Panc1 (cell line): ENCODE measurements at regions not wholly inside any gene's neighbourhood (a gene's known extent, or its start where the extent isn't known, plus 50 kb on each side); places are given as distances from the start of the nearest gene placed in this dataset.

Experiments
- ATAC-seq: fragments of 200-7000 bp; cut with Tn5 transposase; 2 replicates; pipeline ENCODE4 v1.9.1; 2020; ENCODE audit warnings: mild to moderate bottlenecking, moderate library complexity
- BruUV-seq: library from RNA; stranded (reverse); fragments of 400-500 nt; replicated peaks from 2 replicates; lab custom pipeline; 2021; lab: Mats Ljungman, UMichigan
- CTCF ChIA-PET: fragments of 300-600 bp; sonication (Branson Sonifier 250); formaldehyde crosslinking; loops from one replicate; lab custom pipeline; 2022; ENCODE audit warnings: antibody characterized with exemption; lab: Charles Lee
- POLR2A ChIA-PET: fragments of 300-600 bp; sonication (Branson Sonifier 250); formaldehyde crosslinking; loops from one replicate; lab custom pipeline; 2022; ENCODE audit warnings: antibody characterized with exemption; lab: Charles Lee
- DNase-seq: peaks from one replicate; pipeline ENCODE4 v3.0.0-alpha.2; 2010; ENCODE audit warnings: low read depth, low spot score
- H3K27ac ChIP-seq: 2 replicates; pipeline ENCODE4 v1.5.1; 2011; ENCODE audit warnings: mild to moderate bottlenecking, low read length, inconsistent platforms
- H3K27me3 ChIP-seq: fragments of 200-500 bp; sonication (Bioruptor generic); 2 replicates; pipeline ENCODE4 v1.6.0; 2014; ENCODE audit warnings: low read length, inconsistent platforms; ENCODE audit not compliant: control insufficient read depth, insufficient read depth
- H3K36me3 ChIP-seq: fragments of 200-500 bp; sonication (Bioruptor generic); 2 replicates; pipeline ENCODE4 v1.5.1; 2014; ENCODE audit warnings: inconsistent platforms, mild to moderate bottlenecking, low read length, moderate library complexity; ENCODE audit not compliant: control insufficient read depth, insufficient read depth
- H3K4me1 ChIP-seq: 2 replicates; pipeline ENCODE4 v1.5.1; 2011; ENCODE audit warnings: inconsistent platforms, mild to moderate bottlenecking, low read length, moderate library complexity; ENCODE audit not compliant: control insufficient read depth, insufficient read depth
- H3K4me3 ChIP-seq, 2 experiments: 2 replicates each; pipeline ENCODE4 v1.5.1; 2011 to 2012; ENCODE audit warnings: low read depth in 2 of 2, low read length in 2 of 2, mild to moderate bottlenecking in 2 of 2, inconsistent platforms in 1 of 2, moderate library complexity in 1 of 2
- H3K9me3 ChIP-seq: fragments of 200-500 bp; sonication (Bioruptor generic); 2 replicates; pipeline ENCODE4 v1.5.1; 2014; ENCODE audit warnings: low read depth, mild to moderate bottlenecking, inconsistent platforms, low read length, moderate library complexity; ENCODE audit not compliant: control insufficient read depth, insufficient read depth
- CTCF ChIP-seq: fragments of 450-650 bp; IDR thresholded peaks from 2 replicates; pipeline ENCODE4 v1.5.1; 2017; ENCODE audit warnings: mild to moderate bottlenecking
- POLR2AphosphoS5 ChIP-seq: IDR thresholded peaks from 2 replicates; pipeline ENCODE4 v1.6.1; 2012; ENCODE audit warnings: mild to moderate bottlenecking, low read depth, low read length, moderate library complexity
- REST ChIP-seq, 2 experiments: IDR thresholded peaks; 2 replicates each; pipeline ENCODE4 v1.6.1; 2011 to 2012; ENCODE audit warnings: low read depth in 2 of 2, control low read depth in 1 of 2, low read length in 1 of 2, mild to moderate bottlenecking in 1 of 2, moderate library complexity in 1 of 2; ENCODE audit not compliant: insufficient read depth in 1 of 2
- SIN3A ChIP-seq: IDR thresholded peaks from 2 replicates; pipeline ENCODE4 v1.6.1; 2012; ENCODE audit warnings: low read depth, mild to moderate bottlenecking, low read length, moderate library complexity, borderline replicate concordance; ENCODE audit not compliant: insufficient read depth
- TCF7L2 ChIP-seq: IDR thresholded peaks from 2 replicates; pipeline ENCODE4 v1.6.1; 2011; ENCODE audit warnings: mild to moderate bottlenecking, low read depth, low read length, inconsistent platforms
- in situ Hi-C: cut with HindIII; loops from 2 replicates; pipeline ENCODE4 v1.10.0; 2016; ENCODE audit warnings: low sequenced_read_pairs, low pct_unique_long_range_greater_than_20kb
- intact Hi-C: fragments of 100-400 bp; cut with micrococcal nuclease; formaldehyde crosslinking; loops from one replicate; pipeline ENCODE4 v1.10.0; 2022; ENCODE audit not compliant: unreplicated experiment

- ChIA-PET CTCF (no interaction called here), POLR2A (no interaction called here)
- no TSS peak for BruUV-seq
- Histone ChIP-seq H3K9me3 (no peaks in the 10 kb centered on the region), H3K27me3 (no peaks in the 10 kb centered on the region), H3K4me1 (no peaks in the 10 kb centered on the region), H3K27ac (no peak overlapping the region), H3K36me3 (no peaks in the 10 kb centered on the region), H3K4me3 (no peak overlapping the region)
- no peak for ATAC-seq
- no peak for TF ChIP-seq CTCF
- DNase-seq = no peak
- intact Hi-C loops = no loop called here
- in situ Hi-C loops = no loop called here
Observed at GRCh38 chr18:40272630-40273231, 1682.3 kb upstream of the PIK3C3 start.

DNA sequence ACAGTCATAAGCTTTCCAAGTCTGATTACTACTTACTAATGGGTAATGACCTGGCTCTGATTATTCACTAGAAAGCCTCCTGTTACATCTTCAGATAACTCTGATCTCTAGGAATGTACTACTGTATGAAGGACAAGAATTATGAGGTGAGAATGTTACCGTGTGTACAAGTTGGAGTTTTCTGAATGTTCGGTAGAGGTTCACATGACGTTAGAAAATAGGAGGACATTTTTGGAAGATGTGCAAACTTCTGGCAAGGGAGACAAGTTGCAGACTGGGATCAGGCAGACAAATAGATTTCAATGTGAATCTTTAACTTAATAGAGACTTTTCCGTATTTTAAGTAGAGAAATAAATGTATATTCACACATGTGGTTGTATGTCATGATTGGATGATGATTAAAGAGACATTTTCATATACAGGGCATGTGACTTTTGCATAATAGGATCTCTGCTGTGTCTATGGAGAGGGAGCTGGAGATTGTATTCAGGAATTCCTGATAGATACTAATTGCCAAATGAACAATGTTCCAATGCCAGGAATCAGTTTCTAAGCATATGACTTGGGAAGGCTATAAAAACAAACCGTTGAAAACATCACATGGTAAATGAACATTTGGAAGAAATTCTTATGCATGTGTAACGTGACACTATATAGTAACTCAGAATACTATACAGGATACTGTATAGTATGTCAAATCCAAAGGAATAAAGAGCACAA lies 1695.8 kb upstream of the PIK3C3 start:
- Histone ChIP-seq H3K4me3 (no peak overlapping the region), H3K9me3 (no peaks in the 10 kb centered on the region), H3K36me3 (no peaks in the 10 kb centered on the region), H3K27ac (no peak overlapping the region), H3K27me3 (no peaks in the 10 kb centered on the region), H3K4me1 (no peaks in the 10 kb centered on the region)
- POLR2A ChIA-PET = no interaction called here
- CTCF ChIA-PET = no interaction called here
- no peak for TF ChIP-seq POLR2AphosphoS5
- no peak for TF ChIP-seq TCF7L2
- TF ChIP-seq SIN3A = no peak
- TF ChIP-seq REST (IDR thresholded peaks at IDR 0.05; ENCODE audit: insufficient read depth in 1 of 2, low read depth in 2 of 2, low read length in 1 of 2) = no peak
- no peak for TF ChIP-seq CTCF
- ATAC-seq = no peak
- in situ Hi-C loops = no loop called here
- no TSS peak for BruUV-seq
- no peak for DNase-seq
- intact Hi-C loops = no loop called here
